WTC11 (cell line): ENCODE measurements at regions not wholly inside any gene's neighbourhood (a gene's known extent, or its start where the extent isn't known, plus 50 kb on each side); places are given as distances from the start of the nearest gene placed in this dataset.

Source experiments
- ATAC-seq: fragments of 200-7000 bp; cut with Tn5 transposase; 2 replicates; pipeline ENCODE4 v1.10.0; 2021; ENCODE audit warnings: mild to moderate bottlenecking, moderate library complexity
- CTCF ChIA-PET: fragments of 300-600 bp; sonication (Branson Sonifier 250); formaldehyde crosslinking; loops from one replicate; lab custom pipeline; 2021; ENCODE audit warnings: antibody characterized with exemption; lab: Charles Lee
- POLR2A ChIA-PET: fragments of 350-600 bp; sonication (Branson Sonifier 250); formaldehyde crosslinking; loops from one replicate; lab custom pipeline; 2021; ENCODE audit warnings: antibody characterized with exemption; lab: Charles Lee
- DNase-seq: peaks from one replicate; pipeline ENCODE4 v3.0.0; 2021; ENCODE audit warnings: low spot score
- H3K27ac Mint-ChIP-seq: 2 replicates; pipeline ENCODE4 v1.8.0; 2021; ENCODE audit warnings: mixed read lengths
- H3K27me3 Mint-ChIP-seq: 2 replicates; pipeline ENCODE4 v1.8.0; 2021; ENCODE audit warnings: low read depth, mild to moderate bottlenecking, moderate library complexity, mixed read lengths
- H3K36me3 Mint-ChIP-seq: 2 replicates; pipeline ENCODE4 v1.8.0; 2021; ENCODE audit warnings: mixed read lengths
- H3K4me1 Mint-ChIP-seq: 2 replicates; pipeline ENCODE4 v1.8.0; 2022; ENCODE audit warnings: mixed read lengths
- H3K4me3 Mint-ChIP-seq: 2 replicates; pipeline ENCODE4 v1.8.0; 2021; ENCODE audit warnings: mild to moderate bottlenecking, moderate library complexity, mixed read lengths
- H3K9me3 Mint-ChIP-seq: 2 replicates; pipeline ENCODE4 v1.8.0; 2021; ENCODE audit warnings: mixed read lengths
- AFF4 ChIP-seq: sonication (generic); formaldehyde crosslinking; IDR thresholded peaks from 2 replicates; pipeline ENCODE4 v1.8.1; 2023; ENCODE audit warnings: mild to moderate bottlenecking, missing genetic modification reagents, borderline replicate concordance
- FOXJ3 ChIP-seq: sonication (generic); formaldehyde crosslinking; IDR thresholded peaks from 2 replicates; pipeline ENCODE4 v1.9.0; 2021; ENCODE audit warnings: missing genetic modification reagents, mild to moderate bottlenecking, borderline replicate concordance
- GRHL2 ChIP-seq: fragments of 250-450 bp; sonication (Bioruptor Pico); IDR thresholded peaks from 2 replicates; pipeline ENCODE4 v1.8.0; 2022; ENCODE audit warnings: mild to moderate bottlenecking, moderate library complexity; ENCODE audit not compliant: insufficient replicate concordance, severe bottlenecking
- GTF2I ChIP-seq: fragments of 250-450 bp; sonication (Bioruptor Pico); conservative IDR thresholded peaks from 2 replicates; pipeline ENCODE4 v1.4.0; 2021; ENCODE audit warnings: mild to moderate bottlenecking
- HMGA2 ChIP-seq: fragments of 250-450 bp; sonication (Bioruptor Pico); IDR thresholded peaks from 2 replicates; pipeline ENCODE4 v1.4.0; 2021; ENCODE audit warnings: mild to moderate bottlenecking, moderate library complexity
- NFYB ChIP-seq: sonication (generic); formaldehyde crosslinking; conservative IDR thresholded peaks from 2 replicates; pipeline ENCODE4 v1.8.0; 2022; ENCODE audit warnings: low read depth, missing genetic modification reagents
- SOX15 ChIP-seq: fragments of 250-450 bp; sonication (Bioruptor Pico); IDR thresholded peaks from 2 replicates; pipeline ENCODE4 v1.9.0; 2021; ENCODE audit warnings: mild to moderate bottlenecking
- SP1 ChIP-seq: sonication (generic); formaldehyde crosslinking; conservative IDR thresholded peaks from 2 replicates; pipeline ENCODE4 v1.8.1; 2022; ENCODE audit warnings: missing genetic modification reagents
- TP53 ChIP-seq: sonication (generic); formaldehyde crosslinking; IDR thresholded peaks from 2 replicates; pipeline ENCODE4 v1.8.1; 2023; ENCODE audit warnings: mild to moderate bottlenecking, missing genetic modification reagents
- ZNF232 ChIP-seq: sonication (generic); formaldehyde crosslinking; IDR thresholded peaks from 2 replicates; pipeline ENCODE4 v1.8.0; 2022; ENCODE audit warnings: mild to moderate bottlenecking, missing genetic modification reagents
- ZNF263 ChIP-seq: sonication (generic); formaldehyde crosslinking; IDR thresholded peaks from 2 replicates; pipeline ENCODE4 v1.8.1; 2022; ENCODE audit warnings: low read depth, mild to moderate bottlenecking, moderate library complexity, missing genetic modification reagents
- TF ChIP-seq, protein P1 (sequence below): sonication (generic); formaldehyde crosslinking; IDR thresholded peaks from 2 replicates; pipeline ENCODE4 v1.8.0; 2022; ENCODE audit warnings: mild to moderate bottlenecking, missing genetic modification reagents
- TF ChIP-seq, protein P2 (sequence below): fragments of 250-450 bp; sonication (Bioruptor Pico); IDR thresholded peaks from 2 replicates; pipeline ENCODE4 v2.1.2; 2022; ENCODE audit warnings: mild to moderate bottlenecking, moderate library complexity
- TF ChIP-seq, protein P3 (sequence below): sonication (generic); formaldehyde crosslinking; IDR thresholded peaks from 2 replicates; pipeline ENCODE4 v1.8.1; 2022; ENCODE audit warnings: low read depth, missing genetic modification reagents, borderline replicate concordance

DNA sequence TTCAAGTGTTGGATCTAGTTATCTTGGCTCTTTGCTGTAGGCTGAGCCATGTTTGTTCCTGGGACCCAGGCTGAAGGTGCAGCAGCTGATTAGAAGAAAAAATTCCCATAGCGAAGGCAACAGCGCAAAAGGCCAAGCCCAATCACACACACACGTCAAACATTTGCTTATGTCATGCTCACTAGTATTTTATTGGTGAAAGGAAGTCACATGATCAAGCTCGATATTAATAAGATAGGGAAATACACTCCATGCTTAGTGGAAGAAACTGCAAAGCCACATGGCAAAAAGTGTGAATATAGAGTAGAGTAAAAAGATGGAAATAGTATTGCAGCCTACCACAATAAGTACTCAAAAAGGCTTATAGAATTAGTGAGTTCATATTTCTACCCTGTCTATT, 373.5 kb upstream of the FAR2 start (continued):
- no peak for TF ChIP-seq HMGA2 (CRISPR knock-in tag)

- H3K4me3 Mint-ChIP-seq: no peak overlapping the region
- ChIA-PET CTCF (no interaction called here), POLR2A (no interaction called here)
- peaks cover 6% of the 10 kb centered on the region; the same call in 1 of the 2 replicates for H3K9me3 Mint-ChIP-seq
- H3K4me1 Mint-ChIP-seq: peaks cover 12% of the 10 kb centered on the region
- no peak for DNase-seq
- no peak for ATAC-seq
- no peaks in the 10 kb centered on the region for H3K36me3 Mint-ChIP-seq
- no peak overlapping the region for H3K27ac Mint-ChIP-seq
- TF ChIP-seq GRHL2 (CRISPR knock-in tag) (no peak), NFYB (no peak), SP1 (no peak)
- TF ChIP-seq, protein P1, sequence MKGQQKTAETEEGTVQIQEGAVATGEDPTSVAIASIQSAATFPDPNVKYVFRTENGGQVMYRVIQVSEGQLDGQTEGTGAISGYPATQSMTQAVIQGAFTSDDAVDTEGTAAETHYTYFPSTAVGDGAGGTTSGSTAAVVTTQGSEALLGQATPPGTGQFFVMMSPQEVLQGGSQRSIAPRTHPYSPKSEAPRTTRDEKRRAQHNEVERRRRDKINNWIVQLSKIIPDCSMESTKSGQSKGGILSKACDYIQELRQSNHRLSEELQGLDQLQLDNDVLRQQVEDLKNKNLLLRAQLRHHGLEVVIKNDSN (CRISPR knock-in tag): no peak
- TF ChIP-seq, protein P2, sequence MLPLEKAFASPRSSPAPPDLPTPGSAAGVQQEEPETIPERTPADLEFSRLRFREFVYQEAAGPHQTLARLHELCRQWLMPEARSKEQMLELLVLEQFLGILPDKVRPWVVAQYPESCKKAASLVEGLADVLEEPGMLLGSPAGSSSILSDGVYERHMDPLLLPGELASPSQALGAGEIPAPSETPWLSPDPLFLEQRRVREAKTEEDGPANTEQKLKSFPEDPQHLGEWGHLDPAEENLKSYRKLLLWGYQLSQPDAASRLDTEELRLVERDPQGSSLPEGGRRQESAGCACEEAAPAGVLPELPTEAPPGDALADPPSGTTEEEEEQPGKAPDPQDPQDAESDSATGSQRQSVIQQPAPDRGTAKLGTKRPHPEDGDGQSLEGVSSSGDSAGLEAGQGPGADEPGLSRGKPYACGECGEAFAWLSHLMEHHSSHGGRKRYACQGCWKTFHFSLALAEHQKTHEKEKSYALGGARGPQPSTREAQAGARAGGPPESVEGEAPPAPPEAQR (CRISPR knock-in tag): no peak
- no peaks in the 10 kb centered on the region for H3K27me3 Mint-ChIP-seq
Measured at GRCh38 chr12:28776220-28776619, 372.9 kb upstream of the FAR2 start.

- H3K27ac Mint-ChIP-seq: no peak overlapping the region
- H3K4me3 Mint-ChIP-seq: no peak overlapping the region
- H3K9me3 Mint-ChIP-seq: peaks cover 6% of the 10 kb centered on the region; the same call in 1 of the 2 replicates
- TF ChIP-seq ZNF232 (CRISPR knock-in tag): no peak
- CTCF ChIA-PET: no interaction called here
- POLR2A ChIA-PET: no interaction called here
- peaks cover 12% of the 10 kb centered on the region for H3K4me1 Mint-ChIP-seq
- ATAC-seq (no peak), DNase-seq (no peak)
- no peaks in the 10 kb centered on the region for H3K27me3 Mint-ChIP-seq
- no peaks in the 10 kb centered on the region for H3K36me3 Mint-ChIP-seq
Measured at GRCh38 chr12:28776913-28777422, 372.1 kb upstream of the FAR2 start.

DNA sequence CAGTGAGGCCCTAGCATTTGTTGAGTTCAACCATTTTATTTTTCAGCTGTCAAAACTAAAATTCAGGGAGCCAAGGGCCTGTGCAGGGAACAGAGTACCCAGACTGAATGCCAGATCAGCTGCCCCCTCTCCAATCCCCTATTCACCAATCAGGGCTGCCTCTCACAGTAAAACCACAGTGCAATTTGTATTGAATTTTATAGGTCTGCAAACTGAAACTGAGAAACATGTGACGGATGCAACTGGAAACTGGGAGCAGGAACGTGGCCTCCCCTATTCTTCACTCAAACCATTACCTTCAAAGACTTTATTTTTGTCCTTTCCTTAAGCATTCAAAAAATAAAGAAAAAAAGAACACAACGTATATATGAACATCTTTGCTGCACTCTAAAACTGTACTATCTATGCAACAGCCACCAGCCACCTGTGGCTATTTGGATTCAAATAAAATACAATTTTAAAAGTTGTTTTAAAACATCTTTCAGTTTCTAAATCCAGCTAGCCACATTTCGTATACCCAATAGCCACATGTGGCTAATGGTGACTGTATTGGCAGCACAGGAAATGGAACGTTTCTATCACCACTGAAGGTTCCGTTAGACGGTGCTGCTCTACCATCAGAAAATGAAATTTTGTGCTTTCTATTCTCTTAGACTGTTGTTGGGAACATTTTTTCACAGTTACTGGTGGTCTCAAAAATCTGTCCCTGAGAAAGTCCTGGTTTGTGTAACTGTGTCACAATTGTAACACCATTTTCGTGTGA, 371.3 kb upstream of the FAR2 start:
- no peak overlapping the region for H3K4me3 Mint-ChIP-seq
- H3K36me3 Mint-ChIP-seq: no peaks in the 10 kb centered on the region
- H3K9me3 Mint-ChIP-seq: peaks cover 6% of the 10 kb centered on the region; the same call in 1 of the 2 replicates
- no peak for DNase-seq
- H3K4me1 Mint-ChIP-seq: peaks cover 12% of the 10 kb centered on the region
- TF ChIP-seq, protein P3, sequence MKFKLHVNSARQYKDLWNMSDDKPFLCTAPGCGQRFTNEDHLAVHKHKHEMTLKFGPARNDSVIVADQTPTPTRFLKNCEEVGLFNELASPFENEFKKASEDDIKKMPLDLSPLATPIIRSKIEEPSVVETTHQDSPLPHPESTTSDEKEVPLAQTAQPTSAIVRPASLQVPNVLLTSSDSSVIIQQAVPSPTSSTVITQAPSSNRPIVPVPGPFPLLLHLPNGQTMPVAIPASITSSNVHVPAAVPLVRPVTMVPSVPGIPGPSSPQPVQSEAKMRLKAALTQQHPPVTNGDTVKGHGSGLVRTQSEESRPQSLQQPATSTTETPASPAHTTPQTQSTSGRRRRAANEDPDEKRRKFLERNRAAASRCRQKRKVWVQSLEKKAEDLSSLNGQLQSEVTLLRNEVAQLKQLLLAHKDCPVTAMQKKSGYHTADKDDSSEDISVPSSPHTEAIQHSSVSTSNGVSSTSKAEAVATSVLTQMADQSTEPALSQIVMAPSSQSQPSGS (CRISPR knock-in tag): no peak
- TF ChIP-seq GTF2I (CRISPR knock-in tag): no peak
- TF ChIP-seq TP53 (CRISPR knock-in tag): no peak
- TF ChIP-seq FOXJ3: no peak
- no peak for TF ChIP-seq AFF4 (CRISPR knock-in tag)
- no peak for TF ChIP-seq SOX15 (CRISPR knock-in tag)
- TF ChIP-seq ZNF263 (CRISPR knock-in tag): no peak
- POLR2A ChIA-PET: no interaction called here
- CTCF ChIA-PET: no interaction called here
- H3K27ac Mint-ChIP-seq: no peak overlapping the region
- no peaks in the 10 kb centered on the region for H3K27me3 Mint-ChIP-seq
- no peak for ATAC-seq
